IMR-90 (cell line): ENCODE measurements at regions not wholly inside any gene's neighbourhood (a gene's known extent, or its start where the extent isn't known, plus 50 kb on each side); places are given as distances from the start of the nearest gene placed in this dataset.

Source experiments
- ATAC-seq: fragments of 200-7000 bp; cut with Tn5 transposase; 2 replicates; pipeline ENCODE4 v1.9.1; 2020; ENCODE audit warnings: low read depth, mild to moderate bottlenecking, moderate library complexity
- BruUV-seq: library from RNA; stranded (reverse); fragments of 400-500 nt; replicated peaks from 2 replicates; lab custom pipeline; 2021; lab: Mats Ljungman, UMichigan
- CTCF ChIA-PET: fragments of 300-600 bp; formaldehyde crosslinking; extraction: SDS; loops from one replicate; lab custom pipeline; 2021; ENCODE audit warnings: antibody characterized with exemption; lab: Yijun Ruan, JAX
- POLR2A ChIA-PET: fragments of 300-600 bp; sonication (Branson Sonifier 250); formaldehyde crosslinking; loops from one replicate; lab custom pipeline; 2022; ENCODE audit warnings: antibody characterized with exemption; ENCODE audit not compliant: unreplicated experiment; lab: Charles Lee
- DNase-seq: peaks from one replicate; pipeline ENCODE4 v3.0.0; 2013
- H2AFZ ChIP-seq: replicated peaks from 2 replicates; pipeline ENCODE3; 2013; ENCODE audit warnings: low read length, mild to moderate bottlenecking; ENCODE audit not compliant: poor library complexity
- H2AK5ac ChIP-seq: 2 replicates; pipeline ENCODE4 v1.6.1; 2013; ENCODE audit warnings: low read depth, low read length, inconsistent platforms
- H2AK9ac ChIP-seq: replicated peaks from 2 replicates; pipeline ENCODE3; 2013; ENCODE audit warnings: mild to moderate bottlenecking, low read depth, low read length, moderate library complexity; ENCODE audit not compliant: poor library complexity
- H2BK120ac ChIP-seq: 2 replicates; pipeline ENCODE4 v1.6.1; 2013; ENCODE audit warnings: low read depth, low read length, inconsistent platforms
- H2BK15ac ChIP-seq: 3 replicates; pipeline ENCODE4 v1.6.1; 2013; ENCODE audit warnings: low read depth, low read length, inconsistent platforms
- H2BK20ac ChIP-seq: 2 replicates; pipeline ENCODE4 v1.6.1; 2013; ENCODE audit warnings: low read depth, mild to moderate bottlenecking, inconsistent platforms, low read length, moderate library complexity
- H2BK5ac ChIP-seq: 2 replicates; pipeline ENCODE4 v1.6.1; 2013; ENCODE audit warnings: mild to moderate bottlenecking, low read depth, low read length, inconsistent platforms; ENCODE audit not compliant: poor library complexity, severe bottlenecking
- H3K14ac ChIP-seq: replicated peaks from 2 replicates; pipeline ENCODE4 v1.6.1; 2013; ENCODE audit warnings: low read depth, low read length, inconsistent platforms
- H3K18ac ChIP-seq: 2 replicates; pipeline ENCODE4 v1.6.1; 2013; ENCODE audit warnings: low read depth, low read length, control low read depth
- H3K23ac ChIP-seq: 2 replicates; pipeline ENCODE4 v1.6.1; 2013; ENCODE audit warnings: low read depth, low read length, inconsistent platforms
- H3K27ac ChIP-seq: 2 replicates; pipeline ENCODE4 v1.5.1; 2013; ENCODE audit warnings: mild to moderate bottlenecking, control low read depth, low read length; ENCODE audit not compliant: insufficient read depth
- H3K27me3 ChIP-seq: 2 replicates; pipeline ENCODE4 v1.6.1; 2013; ENCODE audit warnings: low read length; ENCODE audit not compliant: control insufficient read depth, insufficient read depth
- H3K36me3 ChIP-seq: 2 replicates; pipeline ENCODE4 v1.6.1; 2013; ENCODE audit warnings: low read length, mixed read lengths; ENCODE audit not compliant: control insufficient read depth, insufficient read depth
- H3K4ac ChIP-seq: 2 replicates; pipeline ENCODE4 v1.6.1; 2013; ENCODE audit warnings: low read depth, low read length, inconsistent platforms
- H3K4me1 ChIP-seq: 2 replicates; pipeline ENCODE4 v1.6.1; 2013; ENCODE audit warnings: low read length, mixed read lengths; ENCODE audit not compliant: control insufficient read depth, insufficient read depth
- H3K4me2 ChIP-seq: 2 replicates; pipeline ENCODE4 v1.6.1; 2013; ENCODE audit warnings: low read depth, mild to moderate bottlenecking, control low read depth, low read length, moderate library complexity
- H3K4me3 ChIP-seq: 2 replicates; pipeline ENCODE4 v1.5.1; 2013; ENCODE audit warnings: low read depth, mild to moderate bottlenecking, control low read depth, low read length, moderate library complexity; ENCODE audit not compliant: insufficient read depth
- H3K56ac ChIP-seq: 2 replicates; pipeline ENCODE4 v1.6.1; 2013; ENCODE audit warnings: low read length, inconsistent platforms; ENCODE audit not compliant: insufficient read depth; ENCODE audit errors: extremely low read depth
- H3K79me1 ChIP-seq, 2 experiments: 2 replicates each; pipeline ENCODE4 v1.6.1; 2013; ENCODE audit warnings: low read length in 2 of 2, inconsistent platforms in 1 of 2, low read depth in 1 of 2
- H3K9ac ChIP-seq: 2 replicates; pipeline ENCODE4 v1.6.1; 2013; ENCODE audit warnings: low read depth, low read length, control low read depth
- H3K9me1 ChIP-seq: 2 replicates; pipeline ENCODE4 v1.6.1; 2013; ENCODE audit warnings: low read length, inconsistent platforms; ENCODE audit not compliant: insufficient read depth
- H3K9me3 ChIP-seq: 2 replicates; pipeline ENCODE4 v1.6.1; 2013; ENCODE audit warnings: low read length; ENCODE audit not compliant: control insufficient read depth, insufficient read depth
- H4K20me1 ChIP-seq: 2 replicates; pipeline ENCODE4 v1.6.1; 2013; ENCODE audit warnings: low read length, inconsistent platforms; ENCODE audit not compliant: insufficient read depth
- H4K5ac ChIP-seq: 2 replicates; pipeline ENCODE4 v1.6.1; 2013; ENCODE audit warnings: mild to moderate bottlenecking, low read depth, low read length, control low read depth
- H4K8ac ChIP-seq, 2 experiments: 2 replicates each; pipeline ENCODE4 v1.6.1; 2013; ENCODE audit warnings: low read depth in 2 of 2, low read length in 2 of 2, control low read depth in 1 of 2, inconsistent platforms in 1 of 2
- H4K91ac ChIP-seq: 2 replicates; pipeline ENCODE4 v1.6.1; 2013; ENCODE audit warnings: low read depth, low read length, inconsistent platforms; ENCODE audit not compliant: insufficient read depth
- BHLHE40 ChIP-seq: fragments of 150-350 bp; IDR thresholded peaks from 2 replicates; pipeline ENCODE4 v1.6.1; 2016; ENCODE audit warnings: mild to moderate bottlenecking, low read depth, low read length
- CEBPB ChIP-seq: IDR thresholded peaks from 2 replicates; pipeline ENCODE4 v1.6.1; 2012; ENCODE audit warnings: low read depth, low read length, improper control_type of control experiment
- CHD1 ChIP-seq: IDR thresholded peaks from 2 replicates; pipeline ENCODE4 v1.6.1; 2012; ENCODE audit warnings: low read depth, low read length, improper control_type of control experiment
- FOS ChIP-seq: fragments of 150-350 bp; IDR thresholded peaks from 2 replicates; pipeline ENCODE4 v1.6.1; 2016; ENCODE audit warnings: low read depth, low read length
- MAFK ChIP-seq: IDR thresholded peaks from 2 replicates; pipeline ENCODE4 v1.6.1; 2012; ENCODE audit warnings: low read depth, low read length, improper control_type of control experiment
- MXI1 ChIP-seq: IDR thresholded peaks from 2 replicates; pipeline ENCODE4 v1.6.1; 2012; ENCODE audit warnings: low read depth, mild to moderate bottlenecking, low read length, moderate library complexity, borderline replicate concordance
- NFE2L2 ChIP-seq: fragments of 150-350 bp; IDR thresholded peaks from 2 replicates; pipeline ENCODE4 v1.6.1; 2016; ENCODE audit warnings: low read depth, mild to moderate bottlenecking, low read length
- POLR2A ChIP-seq: IDR thresholded peaks from 2 replicates; pipeline ENCODE4 v1.6.1; 2012; ENCODE audit warnings: mild to moderate bottlenecking, low read depth, low read length
- RAD21 ChIP-seq: IDR thresholded peaks from 2 replicates; pipeline ENCODE4 v1.6.1; 2012; ENCODE audit warnings: low read length, improper control_type of control experiment
- RCOR1 ChIP-seq: IDR thresholded peaks from 2 replicates; pipeline ENCODE4 v1.6.1; 2012; ENCODE audit warnings: mild to moderate bottlenecking, low read length, improper control_type of control experiment; ENCODE audit not compliant: insufficient replicate concordance
- RFX5 ChIP-seq: IDR thresholded peaks from 2 replicates; pipeline ENCODE4 v1.8.0; 2012; ENCODE audit warnings: low read depth, mild to moderate bottlenecking, low read length, moderate library complexity
- SMC3 ChIP-seq: fragments of 150-350 bp; IDR thresholded peaks from 2 replicates; pipeline ENCODE4 v1.6.1; 2016; ENCODE audit warnings: low read depth, mild to moderate bottlenecking, antibody characterized with exemption, low read length, moderate library complexity
- USF2 ChIP-seq: fragments of 150-350 bp; IDR thresholded peaks from 2 replicates; pipeline ENCODE4 v1.6.1; 2017; ENCODE audit warnings: mild to moderate bottlenecking, antibody characterized with exemption, low read length, low read depth
- WGBS, 2 experiments: methylation state at CpG; one replicate each; pipeline versions ENCODE4 v1.1.5 to v1.1.7; 2013; ENCODE audit warnings: missing lambda C conversion rate in 2 of 2; ENCODE audit not compliant: insufficient read length in 1 of 2; ENCODE audit errors: extremely low coverage in 2 of 2; 5-methylcytosine and 5-hydroxymethylcytosine counted together
- dilution Hi-C: fragments of 300-500 bp; cut with HindIII; formaldehyde crosslinking; loops from one replicate; pipeline ENCODE4 v1.14.3; 2018; ENCODE audit warnings: low sequenced_read_pairs; ENCODE audit not compliant: unreplicated experiment
- in situ Hi-C: fragments of 300-500 bp; cut with MboI; formaldehyde crosslinking; loops from 3 replicates; pipeline ENCODE4 v1.14.3; 2019; ENCODE audit warnings: low sequenced_read_pairs, inconsistent platforms, mixed read lengths
- intact Hi-C: fragments of 100-400 bp; cut with micrococcal nuclease; formaldehyde crosslinking; loops from 2 replicates; pipeline ENCODE4 v1.10.0; 2022
- TF ChIP-seq, protein P1 (sequence below): fragments of 150-350 bp; IDR thresholded peaks from 2 replicates; pipeline ENCODE4 v1.6.1; 2016; ENCODE audit warnings: low read depth, mild to moderate bottlenecking, low read length, moderate library complexity, borderline replicate concordance

- Histone ChIP-seq H3K23ac (no peak overlapping the region), H3K27me3 (no peaks in the 10 kb centered on the region), H3K9me3 (peaks cover 37% of the 10 kb centered on the region), H3K9ac (no peak overlapping the region), H3K79me1 (no peaks in the 10 kb centered on the region), H2BK20ac (no peak overlapping the region), H2AK5ac (no peak overlapping the region), H4K91ac (no peak overlapping the region), H3K56ac (no peak overlapping the region), H3K4me1 (no peaks in the 10 kb centered on the region), H3K9me1 (no peaks in the 10 kb centered on the region), H2BK5ac (no peak overlapping the region), H3K14ac (no peak overlapping the region), H4K20me1 (no peaks in the 10 kb centered on the region), H2AFZ (no peak overlapping the region), H3K36me3 (no peaks in the 10 kb centered on the region), H3K4me2 (no peak overlapping the region), H3K4me3 (no peak overlapping the region), H2BK15ac (no peak overlapping the region), H2BK120ac (no peak overlapping the region), H2AK9ac (no peak overlapping the region), H4K8ac (no peak overlapping the region), H3K18ac (no peak overlapping the region), H3K27ac (no peak overlapping the region), H4K5ac (no peak overlapping the region), H3K4ac (no peak overlapping the region)
- TF ChIP-seq POLR2A = no peak
- no peak for TF ChIP-seq MXI1
- TF ChIP-seq RAD21 = no peak
- no peak for TF ChIP-seq RFX5
- TF ChIP-seq CEBPB = no peak
- TF ChIP-seq, protein P1, sequence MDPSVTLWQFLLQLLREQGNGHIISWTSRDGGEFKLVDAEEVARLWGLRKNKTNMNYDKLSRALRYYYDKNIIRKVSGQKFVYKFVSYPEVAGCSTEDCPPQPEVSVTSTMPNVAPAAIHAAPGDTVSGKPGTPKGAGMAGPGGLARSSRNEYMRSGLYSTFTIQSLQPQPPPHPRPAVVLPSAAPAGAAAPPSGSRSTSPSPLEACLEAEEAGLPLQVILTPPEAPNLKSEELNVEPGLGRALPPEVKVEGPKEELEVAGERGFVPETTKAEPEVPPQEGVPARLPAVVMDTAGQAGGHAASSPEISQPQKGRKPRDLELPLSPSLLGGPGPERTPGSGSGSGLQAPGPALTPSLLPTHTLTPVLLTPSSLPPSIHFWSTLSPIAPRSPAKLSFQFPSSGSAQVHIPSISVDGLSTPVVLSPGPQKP = no peak
- no peak for TF ChIP-seq MAFK
- no peak for TF ChIP-seq USF2
- TF ChIP-seq RCOR1 = no peak
- no peak for TF ChIP-seq SMC3
- TF ChIP-seq NFE2L2 = no peak
- TF ChIP-seq FOS = no peak
- no peak for TF ChIP-seq CHD1
- no peak for TF ChIP-seq BHLHE40
- ATAC-seq = no peak
- in situ Hi-C loops = no loop called here
- ChIA-PET POLR2A (no interaction called here), CTCF (no interaction called here)
- 100% methylated on average over 1 of the region's 5 CpGs; no CpG with 5 or more reads in 1 of the 2 experiments for WGBS, 2 experiments
- BruUV-seq = no TSS peak
- DNase-seq = no peak
- intact Hi-C loops = no loop called here
- dilution Hi-C loops = no loop called here
These were observed 387.5 kb downstream of the TMEM121 start for GRCh38 chr14:105913861-105914260.
